B cell (primary cell): ENCODE measurements at regions not wholly inside any gene's neighbourhood (a gene's known extent, or its start where the extent isn't known, plus 50 kb on each side); places are given as distances from the start of the nearest gene placed in this dataset.

Source experiments
- EZH2 ChIP-seq: IDR thresholded peaks from 2 replicates; pipeline ENCODE4 v1.6.1; 2012; ENCODE audit warnings: borderline replicate concordance, low read depth, mild to moderate bottlenecking, moderate library complexity, low read length; ENCODE audit not compliant: insufficient read depth, poor library complexity, severe bottlenecking
- TF ChIP-seq, protein P1 (sequence below): fragments of 200-600 bp; IDR thresholded peaks from one replicate; pipeline ENCODE4 v1.8.0; 2022; ENCODE audit warnings: antibody characterized with exemption, mild to moderate bottlenecking

DNA sequence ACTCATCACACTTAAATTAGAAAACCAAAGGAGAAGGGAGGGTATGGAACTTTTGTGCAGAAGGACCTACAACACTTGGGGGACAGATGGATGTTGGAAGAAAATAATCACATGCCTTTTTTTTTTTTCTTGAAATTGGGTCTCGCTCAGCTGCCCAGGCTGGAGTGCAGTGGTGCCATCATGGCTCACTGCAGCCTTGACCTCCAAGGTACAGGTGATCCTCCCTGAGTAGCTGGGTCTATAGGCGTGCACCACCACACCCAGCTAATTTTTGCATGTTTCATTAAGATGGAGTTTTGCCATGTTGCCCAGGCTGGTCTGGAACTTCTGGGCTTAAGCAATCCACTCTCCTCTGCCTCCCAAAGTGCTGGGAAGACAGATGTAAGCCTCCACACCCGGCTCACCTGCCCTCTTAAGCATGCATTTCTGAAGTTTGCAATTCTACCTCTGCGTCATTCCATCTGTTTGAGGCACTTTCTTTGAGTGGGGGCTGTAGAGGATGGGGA is 370.8 kb upstream of the JARID2 start:
- TF ChIP-seq, protein P1, sequence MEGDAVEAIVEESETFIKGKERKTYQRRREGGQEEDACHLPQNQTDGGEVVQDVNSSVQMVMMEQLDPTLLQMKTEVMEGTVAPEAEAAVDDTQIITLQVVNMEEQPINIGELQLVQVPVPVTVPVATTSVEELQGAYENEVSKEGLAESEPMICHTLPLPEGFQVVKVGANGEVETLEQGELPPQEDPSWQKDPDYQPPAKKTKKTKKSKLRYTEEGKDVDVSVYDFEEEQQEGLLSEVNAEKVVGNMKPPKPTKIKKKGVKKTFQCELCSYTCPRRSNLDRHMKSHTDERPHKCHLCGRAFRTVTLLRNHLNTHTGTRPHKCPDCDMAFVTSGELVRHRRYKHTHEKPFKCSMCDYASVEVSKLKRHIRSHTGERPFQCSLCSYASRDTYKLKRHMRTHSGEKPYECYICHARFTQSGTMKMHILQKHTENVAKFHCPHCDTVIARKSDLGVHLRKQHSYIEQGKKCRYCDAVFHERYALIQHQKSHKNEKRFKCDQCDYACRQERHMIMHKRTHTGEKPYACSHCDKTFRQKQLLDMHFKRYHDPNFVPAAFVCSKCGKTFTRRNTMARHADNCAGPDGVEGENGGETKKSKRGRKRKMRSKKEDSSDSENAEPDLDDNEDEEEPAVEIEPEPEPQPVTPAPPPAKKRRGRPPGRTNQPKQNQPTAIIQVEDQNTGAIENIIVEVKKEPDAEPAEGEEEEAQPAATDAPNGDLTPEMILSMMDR: no peak
- no peak for TF ChIP-seq EZH2
